ENCODE measurements at regions not wholly inside any gene's neighbourhood (a gene's known extent, or its start where the extent isn't known, plus 50 kb on each side); places are given as distances from the start of the nearest gene placed in this dataset.

- DNase-seq (no peak), ATAC-seq (peak; percentile 55)
- Histone ChIP-seq H3K9me3 (no peaks in the 10 kb centered on the region), H3K4me3 (no peak overlapping the region), H3K27ac (no peak overlapping the region), H3K36me3 (no peaks in the 10 kb centered on the region), H3K27me3 (no peaks in the 10 kb centered on the region), H3K4me1 (peaks cover 8% of the 10 kb centered on the region)
- intact Hi-C loops (cut with DNase I): no loop called here
- TF ChIP-seq CTCF (IDR thresholded peaks at IDR 0.05): no peak
Measured at GRCh38 chr15:94607176-94607654, 375.9 kb downstream of the MCTP2 start.

GRCh38 chr15:94610069-94610468, 378.7 kb downstream of the MCTP2 start:
- intact Hi-C loops (cut with DNase I): no loop called here
- no peak for DNase-seq
- no peak for ATAC-seq

GRCh38 chr15:94610485-94610884, 379.1 kb downstream of the MCTP2 start:
- no peak for ATAC-seq
- no peaks in the 10 kb centered on the region for H3K9me3 ChIP-seq
- intact Hi-C loops (cut with DNase I): no loop called here
- no peak overlapping the region for H3K27ac ChIP-seq
- H3K27me3 ChIP-seq: no peaks in the 10 kb centered on the region
- no peak for TF ChIP-seq CTCF (IDR thresholded peaks at IDR 0.05)
- H3K4me3 ChIP-seq: no peak overlapping the region
- H3K36me3 ChIP-seq: no peaks in the 10 kb centered on the region
- no peak for DNase-seq
- peaks cover 5% of the 10 kb centered on the region for H3K4me1 ChIP-seq

More at GRCh38 chr15:94610069-94610468, 378.7 kb downstream of the MCTP2 start:
- Histone ChIP-seq H3K36me3 (no peaks in the 10 kb centered on the region), H3K4me3 (no peak overlapping the region), H3K9me3 (no peaks in the 10 kb centered on the region), H3K4me1 (peaks cover 5% of the 10 kb centered on the region), H3K27ac (no peak overlapping the region), H3K27me3 (no peaks in the 10 kb centered on the region)
- TF ChIP-seq CTCF (IDR thresholded peaks at IDR 0.05): no peak

GRCh38 chr15:94611656-94612055, 380.3 kb downstream of the MCTP2 start:
- DNase-seq: no peak
- Histone ChIP-seq H3K4me1 (peaks cover 5% of the 10 kb centered on the region), H3K36me3 (no peaks in the 10 kb centered on the region), H3K27me3 (no peaks in the 10 kb centered on the region), H3K9me3 (no peaks in the 10 kb centered on the region), H3K27ac (no peak overlapping the region), H3K4me3 (no peak overlapping the region)
- no peak for ATAC-seq
- intact Hi-C loops (cut with DNase I): no loop called here
- no peak for TF ChIP-seq CTCF (IDR thresholded peaks at IDR 0.05)

GRCh38 chr15:94615688-94616087, 384.3 kb downstream of the MCTP2 start:
- Histone ChIP-seq H3K9me3 (no peaks in the 10 kb centered on the region), H3K36me3 (no peaks in the 10 kb centered on the region), H3K4me3 (no peak overlapping the region), H3K27me3 (no peaks in the 10 kb centered on the region), H3K27ac (no peak overlapping the region), H3K4me1 (no peaks in the 10 kb centered on the region)
- intact Hi-C loops (cut with DNase I): no loop called here
- ATAC-seq (no peak), DNase-seq (no peak)
- TF ChIP-seq CTCF (IDR thresholded peaks at IDR 0.05): no peak

- intact Hi-C loops (cut with DNase I): no loop called here
- no peaks in the 10 kb centered on the region for H3K27me3 ChIP-seq
- H3K4me3 ChIP-seq: no peak overlapping the region
- H3K27ac ChIP-seq: no peak overlapping the region
- ATAC-seq (no peak), DNase-seq (no peak)
- no peak for TF ChIP-seq CTCF (IDR thresholded peaks at IDR 0.05)
- H3K36me3 ChIP-seq: no peaks in the 10 kb centered on the region
- H3K9me3 ChIP-seq: no peaks in the 10 kb centered on the region
- H3K4me1 ChIP-seq: no peaks in the 10 kb centered on the region
Measured at GRCh38 chr15:94620632-94621031, 389.3 kb downstream of the MCTP2 start.
